NCI-H69 (cell line): ENCODE measurements at regions not wholly inside any gene's neighbourhood (a gene's known extent, or its start where the extent isn't known, plus 50 kb on each side); places are given as distances from the start of the nearest gene placed in this dataset.
"Not testable (repeated sequence)": the region's sequence is repeated elsewhere in the genome, so short reads cannot be mapped to it uniquely, and the experiment has no call there.

Source experiments
- DNase-seq: peaks from one replicate; lab custom pipeline; 2025; lab: John Stamatoyannopoulos, UW

DNA sequence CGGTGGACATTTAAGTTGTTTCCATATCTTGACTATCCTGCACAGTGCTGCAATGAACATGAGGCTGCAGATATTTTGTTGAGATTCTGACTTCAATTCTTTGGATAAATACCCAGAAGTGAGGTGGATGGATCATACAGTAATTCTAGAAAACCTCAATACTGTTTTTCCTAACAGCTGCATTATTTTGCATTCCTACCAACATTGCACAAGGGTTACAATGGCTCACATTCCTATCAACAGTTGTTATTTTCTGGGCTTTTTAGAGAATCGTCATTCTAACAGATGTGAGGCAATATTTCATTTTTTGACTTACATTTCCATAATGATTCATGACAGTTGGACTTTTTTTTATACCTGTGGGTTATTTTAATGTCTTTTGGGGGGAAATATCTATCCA is 716.9 kb upstream of the ANO3 start:
- no peak for DNase-seq

DNA sequence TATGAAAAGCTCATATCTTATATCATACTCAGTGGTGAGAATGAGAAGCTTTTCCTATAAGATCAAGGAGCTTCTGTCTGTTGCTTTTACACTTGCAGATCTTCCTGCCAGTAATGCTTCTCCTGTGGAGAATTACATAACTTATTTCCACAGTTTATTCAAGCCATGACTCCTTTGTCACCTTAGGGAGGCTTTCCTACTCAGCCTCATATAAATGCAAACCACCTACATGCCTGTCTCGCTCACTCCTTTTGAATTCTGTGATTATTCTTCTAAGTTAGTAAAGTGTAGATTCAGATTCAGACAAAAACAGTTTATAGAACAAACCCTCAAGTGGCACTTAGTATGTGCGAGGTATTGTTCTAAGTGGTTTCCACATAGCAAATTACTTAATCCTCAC is 716.1 kb upstream of the ANO3 start:
- DNase-seq, result no peak

DNA sequence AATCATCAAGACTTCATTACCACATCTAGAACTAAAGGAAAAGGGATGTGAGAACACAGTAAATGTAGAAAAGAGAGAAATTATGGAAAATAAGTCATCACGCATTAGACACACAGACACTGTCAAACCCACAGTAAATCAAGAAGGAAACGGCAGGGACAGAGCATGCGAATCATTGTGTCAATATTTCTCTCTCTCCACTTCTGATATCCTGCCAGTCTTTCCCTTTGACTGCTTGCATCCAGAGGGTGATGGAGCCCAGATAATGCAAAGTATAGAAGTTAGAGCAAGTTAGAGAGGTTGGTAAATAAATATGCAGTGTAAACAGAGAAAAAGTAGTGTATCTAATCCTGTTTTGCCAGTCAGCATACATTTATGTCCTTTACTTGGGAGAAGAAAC is 706.8 kb upstream of the ANO3 start:
- DNase-seq, result no peak

DNA sequence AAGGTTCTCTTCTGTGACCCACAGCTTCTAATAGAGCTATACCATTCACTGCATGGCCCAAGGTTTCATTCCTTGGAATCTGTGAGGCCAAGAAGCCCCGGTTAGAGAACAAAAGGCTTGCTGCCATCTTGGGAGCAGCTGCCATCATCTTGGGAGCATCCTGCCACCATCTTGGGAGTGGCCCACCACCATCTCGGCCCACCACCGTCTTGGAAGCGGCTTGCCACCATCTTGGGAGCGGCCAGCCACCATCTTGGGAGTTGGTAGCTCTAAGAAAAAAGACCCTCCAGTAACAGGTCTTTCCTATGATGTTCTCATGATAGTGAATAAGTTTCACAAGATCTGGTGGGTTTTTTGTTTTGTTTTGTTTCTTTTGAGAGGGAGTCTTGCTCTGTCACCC is 703.9 kb upstream of the ANO3 start:
- DNase-seq, result no peak

GRCh38 chr11:25633230-25633629 is 698.7 kb upstream of the ANO3 start:
- no peak for DNase-seq

DNA sequence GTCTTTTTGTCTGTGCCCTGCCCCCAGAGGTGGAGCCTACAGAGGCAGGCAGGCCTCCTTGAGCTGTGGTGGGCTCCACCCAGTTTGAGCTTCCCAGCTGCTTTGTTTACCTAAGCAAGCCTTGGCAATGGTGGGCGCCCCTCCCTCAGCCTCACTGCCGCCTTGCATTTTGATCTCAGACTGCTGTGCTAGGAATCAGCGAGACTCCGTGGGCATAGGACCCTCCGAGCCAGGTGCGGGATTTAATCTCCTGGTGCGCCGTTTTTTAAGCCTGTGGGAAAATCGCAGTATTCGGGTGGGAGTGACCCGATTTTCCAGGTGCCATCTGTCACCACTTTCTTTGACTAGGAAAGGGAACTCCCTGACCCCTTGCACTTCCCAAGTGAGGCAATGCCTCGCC is 682.7 kb upstream of the ANO3 start:
- DNase-seq, result not testable (repeated sequence)

DNA sequence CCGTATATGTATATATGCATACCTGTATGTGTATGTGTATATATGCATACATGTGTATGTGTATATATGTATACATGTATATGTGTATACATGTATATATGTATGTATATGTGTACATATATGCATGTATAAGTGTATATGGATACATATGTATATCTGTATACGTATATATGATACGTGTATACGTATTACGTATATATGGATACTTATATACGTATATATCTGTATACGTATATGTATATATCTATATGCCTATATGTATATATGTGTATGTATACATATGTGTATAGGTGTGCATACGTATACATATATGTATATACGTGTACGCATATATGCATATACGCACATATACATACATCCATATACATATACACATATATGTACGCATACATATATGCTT is 681.6 kb upstream of the ANO3 start:
- no peak for DNase-seq

DNA sequence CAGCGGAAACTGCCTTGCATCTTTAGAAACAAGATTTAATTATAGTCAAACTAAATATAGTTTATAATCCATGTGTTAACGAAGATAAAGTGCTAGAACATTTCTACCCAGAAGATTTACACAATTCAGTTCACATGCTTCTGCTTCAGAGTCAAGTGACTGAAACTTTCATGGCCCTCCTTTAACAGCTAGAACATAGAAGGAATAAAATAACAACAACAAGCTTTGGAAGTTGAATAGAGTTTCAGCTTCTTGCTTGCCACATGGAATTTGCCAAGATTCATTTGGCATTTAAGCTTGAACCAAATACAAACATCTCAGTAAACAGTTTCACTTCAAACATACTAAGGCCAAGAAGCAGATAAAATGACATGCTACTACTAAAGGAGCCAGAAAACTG is 676.3 kb upstream of the ANO3 start:
- no peak for DNase-seq

- no peak for DNase-seq
Measured at GRCh38 chr11:25658916-25659315, 673.0 kb upstream of the ANO3 start.

DNA sequence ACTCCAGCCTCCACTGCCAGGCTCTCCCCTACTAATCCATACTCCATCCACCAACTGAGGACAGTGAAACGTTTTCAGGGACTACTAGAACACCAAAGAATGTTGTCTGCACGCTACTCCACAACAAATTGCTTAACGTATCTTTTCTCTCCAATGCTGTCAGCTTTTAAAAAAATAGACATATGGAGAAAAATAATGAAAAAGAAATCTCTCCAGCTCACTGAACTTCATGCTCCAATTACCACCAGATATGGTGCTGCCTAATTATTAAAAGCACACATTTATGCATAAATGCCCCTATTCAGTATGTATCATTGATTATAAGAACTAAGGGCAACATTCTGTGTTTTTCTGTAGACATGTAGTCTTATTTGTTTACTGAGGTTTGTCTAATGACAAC is 672.2 kb upstream of the ANO3 start:
- DNase-seq, result no peak

DNA sequence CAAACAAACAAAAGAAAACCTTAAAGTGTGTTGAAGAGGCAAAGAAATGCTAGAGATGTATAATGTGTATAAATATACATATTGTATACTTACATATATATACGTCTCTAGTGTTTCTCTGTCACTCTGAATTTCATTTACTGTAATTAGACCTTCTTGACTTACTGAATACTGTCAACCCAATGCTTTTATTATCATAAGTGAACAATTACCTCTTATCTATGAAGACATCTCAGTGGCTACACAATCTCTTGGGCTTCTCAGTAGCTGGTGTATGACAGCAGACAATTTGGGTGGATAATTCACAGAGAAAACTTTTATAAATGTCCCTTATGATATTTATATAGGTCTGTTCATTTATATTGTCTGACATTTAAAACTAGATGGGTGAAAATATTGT is 664.1 kb upstream of the ANO3 start:
- DNase-seq, result no peak

DNA sequence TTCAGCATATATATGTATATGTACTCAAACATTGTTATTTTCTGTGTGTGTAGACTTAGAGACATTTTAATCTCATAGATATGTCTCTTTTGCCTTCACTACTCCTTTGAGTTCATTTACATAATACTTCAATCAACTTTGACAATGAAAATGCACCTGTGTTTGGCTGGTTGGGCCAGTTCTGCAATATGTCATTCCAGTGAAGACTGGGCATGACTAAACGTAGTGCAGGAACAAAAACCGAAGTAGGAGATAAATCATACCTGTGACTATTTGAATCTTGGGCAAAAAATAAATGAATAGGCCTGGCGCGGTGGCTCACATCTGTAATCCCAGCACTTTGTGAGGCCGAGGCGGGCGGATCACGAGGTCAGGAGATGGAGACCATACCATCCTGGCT is 640.0 kb upstream of the ANO3 start:
- DNase-seq, result no peak

DNA sequence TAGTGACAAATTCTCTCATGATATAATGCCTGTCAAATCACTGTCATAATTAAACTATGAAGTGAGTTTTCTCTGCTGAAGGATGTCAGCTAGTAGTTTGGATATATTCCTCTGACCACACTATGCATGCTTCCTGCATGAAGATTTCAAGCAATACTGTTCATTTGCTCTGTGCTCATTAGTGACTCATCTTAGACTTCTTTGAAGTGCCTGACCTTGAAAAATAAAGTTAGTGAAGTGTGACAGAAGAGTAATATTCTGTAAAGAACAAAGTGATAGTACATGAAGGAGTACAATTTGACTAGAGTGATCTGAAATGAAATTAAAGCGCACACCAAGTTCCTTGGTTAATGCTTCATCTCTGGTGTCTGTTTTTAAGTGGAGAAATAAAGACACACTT is 629.5 kb upstream of the ANO3 start:
- no peak for DNase-seq

- DNase-seq, result no peak
Measured at GRCh38 chr11:25710975-25711374, 621.0 kb upstream of the ANO3 start.

DNA sequence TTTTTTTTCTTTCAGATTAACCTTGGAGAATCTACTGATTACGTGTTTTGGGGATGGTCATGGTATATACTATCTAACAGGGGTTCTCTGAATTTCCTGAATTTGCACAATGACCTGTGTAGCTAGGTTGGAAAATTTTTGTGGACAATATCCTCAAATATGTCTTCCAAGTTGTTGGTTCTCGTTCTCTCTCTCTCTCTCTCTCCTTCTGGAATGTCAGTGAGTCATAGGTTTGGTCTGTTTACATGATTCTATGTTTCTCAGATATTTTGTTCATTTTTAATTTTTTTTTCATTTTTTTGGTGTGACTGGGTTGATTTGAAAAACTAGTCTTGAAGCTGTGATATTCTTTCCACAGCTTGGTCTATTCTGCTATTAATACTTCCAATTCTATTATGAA is 604.0 kb upstream of the ANO3 start:
- DNase-seq, result no peak

- no peak for DNase-seq
Measured at GRCh38 chr11:25730230-25730629, 601.7 kb upstream of the ANO3 start.

GRCh38 chr11:25733777-25734176 is 598.2 kb upstream of the ANO3 start:
- DNase-seq, result no peak

- no peak for DNase-seq
Measured at GRCh38 chr11:25734591-25735211, 597.2 kb upstream of the ANO3 start.

DNA sequence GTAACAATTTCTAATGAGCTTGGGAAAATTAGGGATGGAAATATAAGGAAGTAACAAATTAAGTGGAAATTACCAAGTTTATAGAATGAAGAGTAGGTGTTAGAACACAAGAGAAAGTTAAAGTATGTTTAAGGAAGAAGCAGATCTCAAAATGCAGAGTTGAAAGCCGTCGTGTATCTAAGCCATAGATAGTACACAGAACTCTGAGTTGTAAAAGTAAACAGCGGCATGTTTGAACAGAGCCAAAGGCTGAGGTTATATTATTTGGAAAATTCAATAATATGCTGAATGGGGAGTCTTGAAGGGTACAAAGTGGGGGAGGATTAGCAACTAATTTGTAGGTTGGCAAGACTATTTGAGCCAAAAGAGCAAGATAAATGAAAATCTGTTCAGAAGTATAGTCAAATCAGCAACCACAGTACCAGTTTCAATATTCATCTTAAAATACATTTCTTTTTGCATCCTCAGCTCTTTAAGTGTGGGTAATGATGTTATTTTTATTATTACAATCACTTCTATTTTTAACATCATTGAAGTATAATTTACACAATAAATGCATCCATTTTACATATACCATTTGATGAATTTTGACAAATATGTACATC is 594.8 kb upstream of the ANO3 start:
- no peak for DNase-seq

DNA sequence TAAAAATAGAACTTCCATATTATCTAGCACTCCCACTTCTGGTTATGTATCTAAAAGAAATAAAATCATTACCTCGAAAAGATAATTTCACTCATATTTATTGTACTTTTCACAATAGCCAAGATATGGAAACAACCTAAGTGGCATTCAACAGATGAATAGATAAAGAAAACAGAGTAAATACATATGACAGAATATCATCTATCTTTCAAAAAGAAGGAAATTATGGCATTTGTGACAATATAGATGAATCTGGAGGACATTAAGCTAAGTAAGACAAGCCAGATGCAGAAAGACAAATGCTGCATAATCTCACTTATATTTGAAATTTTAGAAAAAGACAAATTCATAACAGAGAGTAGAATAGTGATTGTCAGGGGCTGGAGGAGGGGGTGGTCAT is 590.0 kb upstream of the ANO3 start:
- DNase-seq, result no peak

DNA sequence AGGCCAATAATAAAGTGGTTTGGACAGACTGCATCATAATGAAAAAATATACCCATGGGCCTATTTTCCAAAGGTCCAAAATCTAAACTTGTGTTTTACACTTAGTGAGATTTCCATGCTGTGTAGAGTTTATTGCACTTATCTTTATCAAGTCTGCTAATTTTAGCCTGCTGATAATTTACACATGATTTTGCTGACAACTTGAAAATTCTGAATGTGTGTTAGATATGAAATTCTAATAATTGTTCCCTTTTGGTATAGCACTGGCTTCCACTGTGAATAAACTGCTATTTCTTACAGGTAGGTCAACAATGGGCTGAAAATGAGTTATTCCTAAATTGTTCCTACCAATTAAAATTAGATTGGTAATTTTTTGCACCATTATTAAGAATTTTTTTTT is 589.1 kb upstream of the ANO3 start:
- DNase-seq, result no peak

DNA sequence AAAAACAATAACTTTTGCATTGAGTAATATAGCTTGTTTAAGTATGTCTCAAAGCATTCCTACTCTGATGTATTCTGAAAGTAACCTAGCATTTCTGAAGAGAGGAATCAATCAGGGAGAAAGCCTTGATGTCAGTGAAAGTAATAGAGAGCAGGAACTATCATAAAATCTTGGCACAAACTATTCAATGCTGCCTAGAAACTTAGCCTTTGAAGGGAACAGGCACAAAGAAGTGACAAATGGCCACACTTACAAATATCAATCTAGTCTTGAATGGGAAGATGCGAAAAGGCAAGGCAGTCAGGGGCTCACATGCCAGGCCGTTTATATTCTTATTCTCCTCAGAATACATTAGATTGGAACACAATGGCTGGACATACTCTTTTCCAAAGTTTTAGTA is 576.5 kb upstream of the ANO3 start:
- DNase-seq, result no peak

DNA sequence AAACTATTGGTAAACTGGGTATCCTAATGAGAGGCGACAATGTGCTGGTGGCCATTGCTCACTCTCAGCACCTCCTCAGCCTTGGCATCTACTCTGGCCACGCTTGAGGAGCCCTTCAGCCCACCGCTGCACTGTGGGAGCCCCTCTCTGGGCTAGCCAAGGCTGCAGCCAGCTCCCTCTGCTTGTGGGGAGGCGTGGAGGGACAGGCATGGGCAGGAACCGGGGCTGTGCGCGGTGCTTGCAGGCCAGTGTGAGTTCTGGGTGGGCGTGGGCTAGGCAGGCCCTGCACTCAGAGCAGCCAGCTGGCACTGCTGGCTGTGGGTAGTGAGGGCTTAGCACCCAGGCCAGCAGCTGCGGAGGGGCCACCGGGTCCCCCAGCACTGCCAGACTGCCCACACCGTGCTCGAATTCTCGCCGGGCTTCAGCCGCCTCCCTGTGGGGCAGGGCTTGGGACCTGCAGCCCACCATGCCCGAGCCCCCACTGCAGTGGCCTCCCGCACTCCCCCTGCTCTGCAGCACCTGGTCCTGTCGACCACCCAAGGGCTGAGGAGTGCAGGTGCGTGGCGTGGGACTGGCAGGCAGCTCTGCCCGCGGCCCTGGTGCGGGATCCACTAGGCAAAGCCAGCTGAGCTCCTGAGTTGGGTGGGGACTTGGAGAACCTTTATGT is 575.9 kb upstream of the ANO3 start:
- DNase-seq, result no peak

DNA sequence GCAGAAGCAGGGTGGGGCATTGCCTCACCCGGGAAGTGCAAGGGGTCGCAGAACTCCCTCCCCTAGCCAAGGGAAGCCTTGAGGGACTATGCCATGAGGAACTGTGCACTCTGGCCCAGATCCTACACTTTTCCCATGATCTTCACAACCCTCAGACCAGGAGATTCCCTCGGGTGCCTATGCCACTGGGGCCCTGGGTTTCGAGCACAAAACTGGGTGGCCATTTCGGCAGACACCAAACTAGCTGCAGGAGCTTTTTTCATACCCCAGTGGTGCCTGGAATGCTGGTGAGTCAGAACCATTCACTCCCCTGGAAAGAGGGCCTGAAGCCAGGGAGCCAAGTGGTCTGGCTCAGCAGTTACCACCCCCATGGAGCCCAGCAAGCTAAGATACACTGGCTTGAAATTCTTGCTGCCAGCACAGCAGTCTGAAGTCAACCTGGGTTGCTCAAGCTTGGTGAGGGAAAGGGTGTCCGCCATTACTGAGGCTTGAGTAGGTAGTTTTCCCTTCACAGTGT is 573.7 kb upstream of the ANO3 start:
- DNase-seq, result no peak
